ENCODE measurements at regions not wholly inside any gene's neighbourhood (a gene's known extent, or its start where the extent isn't known, plus 50 kb on each side); places are given as distances from the start of the nearest gene placed in this dataset.

DNA sequence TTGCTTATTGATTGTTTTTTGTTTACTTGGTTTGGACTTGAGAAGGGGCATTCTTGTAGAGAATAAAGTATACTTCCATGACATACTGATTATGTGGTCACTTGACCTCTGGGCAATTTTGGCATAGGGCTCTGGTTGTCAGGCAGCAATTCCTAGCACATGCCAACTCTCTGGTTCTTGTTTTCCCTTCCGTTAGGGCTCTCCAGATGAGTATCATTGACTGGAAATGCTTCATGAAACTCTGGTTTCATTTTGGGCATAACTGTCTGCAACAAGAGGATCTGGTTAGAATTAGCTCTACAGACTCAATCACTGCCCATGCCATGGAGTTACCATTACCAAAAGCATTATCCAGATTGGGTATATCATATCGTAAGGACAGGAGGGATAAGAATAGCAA lies 1057.9 kb downstream of the FAT4 start:
- no peak for TF ChIP-seq GATA2 (IDR thresholded peaks at IDR 0.05; ENCODE audit: low read depth, low read length)
- TF ChIP-seq GATA3 (IDR thresholded peaks at IDR 0.05; ENCODE audit: low read depth, low read length): no peak

DNA sequence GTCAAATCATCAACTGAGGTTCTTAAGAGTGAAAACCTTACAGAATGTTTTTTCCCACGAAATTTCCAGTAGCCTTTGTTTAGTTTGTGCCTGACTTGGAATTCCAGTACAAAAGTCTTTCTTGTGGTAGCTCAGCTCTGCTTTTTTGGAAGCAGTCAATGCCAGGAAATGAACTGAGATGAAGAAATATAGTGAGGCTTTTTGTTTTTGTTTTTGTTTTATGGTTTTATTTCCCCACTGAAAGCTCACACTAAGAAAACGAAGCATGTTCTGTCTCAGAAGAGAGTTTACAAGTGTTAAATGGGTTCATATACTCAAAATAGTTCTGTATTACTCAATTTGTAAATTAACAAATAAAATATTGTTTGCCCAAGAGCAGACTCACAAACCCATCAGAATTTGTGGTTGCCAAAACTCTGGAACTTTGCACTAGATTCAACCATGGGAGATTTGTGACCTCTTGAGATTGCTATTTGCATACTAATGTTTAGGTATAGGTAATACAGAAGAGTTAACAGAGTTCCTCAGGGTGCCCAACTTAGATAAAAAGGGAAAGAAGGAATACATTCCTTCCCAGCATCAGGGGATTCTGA lies 1060.8 kb downstream of the FAT4 start:
- TF ChIP-seq GATA3 (IDR thresholded peaks at IDR 0.05; ENCODE audit: low read depth, low read length): no peak

- TF ChIP-seq GATA2 (IDR thresholded peaks at IDR 0.05; ENCODE audit: low read depth, low read length) (no peak), GATA3 (IDR thresholded peaks at IDR 0.05; ENCODE audit: low read depth, low read length) (no peak)
These were observed 1071.2 kb downstream of the FAT4 start for GRCh38 chr4:126385954-126386353.

DNA sequence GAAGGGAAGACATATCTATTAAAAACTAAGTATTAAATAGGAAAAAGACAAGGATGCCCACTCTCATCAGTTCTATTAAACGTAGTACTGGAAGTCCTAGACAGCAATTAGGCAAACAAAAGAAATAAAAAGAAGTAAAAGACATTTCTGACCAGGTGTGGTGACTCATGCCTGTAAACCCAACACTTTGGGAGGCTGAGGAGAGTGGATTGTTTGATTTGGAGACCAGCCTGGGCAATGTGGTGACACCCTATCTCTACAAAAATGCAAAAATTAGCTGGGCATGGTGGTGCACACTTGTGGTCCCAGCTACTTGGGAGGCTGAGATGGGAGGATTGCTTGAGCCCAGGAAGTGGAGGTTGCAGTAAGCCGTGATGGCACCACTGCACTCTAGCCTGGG lies 1071.8 kb downstream of the FAT4 start:
- TF ChIP-seq GATA2 (IDR thresholded peaks at IDR 0.05; ENCODE audit: low read depth, low read length): no peak
- no peak for TF ChIP-seq GATA3 (IDR thresholded peaks at IDR 0.05; ENCODE audit: low read depth, low read length)

- TF ChIP-seq GATA3 (IDR thresholded peaks at IDR 0.05; ENCODE audit: low read depth, low read length): no peak
- TF ChIP-seq GATA2 (IDR thresholded peaks at IDR 0.05; ENCODE audit: low read depth, low read length): no peak
These were observed 1080.9 kb downstream of the FAT4 start for GRCh38 chr4:126395664-126396063.

DNA sequence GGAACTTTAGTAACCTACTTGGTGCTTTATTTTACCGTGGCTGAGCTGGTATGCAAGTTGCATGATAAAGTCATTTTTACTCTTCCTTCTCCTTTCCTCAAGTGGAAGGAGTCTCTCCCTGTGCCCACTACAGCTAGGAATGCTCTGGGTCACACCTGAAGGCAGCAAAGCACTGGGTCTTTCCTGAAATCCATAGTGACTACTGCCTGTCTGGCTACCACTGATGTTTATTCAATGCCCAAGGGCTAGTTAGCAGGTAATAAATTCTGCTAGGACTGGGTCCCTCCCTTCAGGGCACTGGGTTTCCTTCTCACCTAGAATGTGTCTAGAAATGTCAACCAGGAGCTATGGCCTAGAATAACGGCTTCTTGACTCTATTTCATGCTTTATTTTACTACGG lies 1081.4 kb downstream of the FAT4 start:
- TF ChIP-seq GATA3 (IDR thresholded peaks at IDR 0.05; ENCODE audit: low read depth, low read length) (no peak), GATA2 (IDR thresholded peaks at IDR 0.05; ENCODE audit: low read depth, low read length) (no peak)

DNA sequence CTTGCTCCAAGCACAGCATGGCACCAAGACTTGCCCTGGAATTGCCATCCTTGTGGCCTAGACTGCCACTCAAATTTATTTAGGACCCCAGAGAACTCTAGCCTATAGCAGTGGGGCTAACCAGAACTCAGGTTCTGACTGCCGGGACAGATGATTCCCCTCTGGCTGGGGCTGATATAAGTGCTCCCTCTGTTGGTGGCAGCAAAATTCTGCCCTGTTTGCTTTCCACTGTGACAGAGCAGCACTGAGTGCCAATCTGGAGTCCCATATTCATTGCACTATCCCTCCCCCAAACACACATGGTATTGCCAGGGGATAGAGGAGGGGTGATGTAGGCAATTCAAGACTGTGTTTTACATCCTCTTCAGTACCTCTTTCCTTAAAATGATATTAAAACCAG lies 1081.9 kb downstream of the FAT4 start:
- no peak for TF ChIP-seq GATA2 (IDR thresholded peaks at IDR 0.05; ENCODE audit: low read depth, low read length)
- TF ChIP-seq GATA3 (IDR thresholded peaks at IDR 0.05; ENCODE audit: low read depth, low read length): no peak

- no peak for TF ChIP-seq GATA2 (IDR thresholded peaks at IDR 0.05; ENCODE audit: low read depth, low read length)
These were observed 1089.8 kb downstream of the FAT4 start for GRCh38 chr4:126404549-126404948.

DNA sequence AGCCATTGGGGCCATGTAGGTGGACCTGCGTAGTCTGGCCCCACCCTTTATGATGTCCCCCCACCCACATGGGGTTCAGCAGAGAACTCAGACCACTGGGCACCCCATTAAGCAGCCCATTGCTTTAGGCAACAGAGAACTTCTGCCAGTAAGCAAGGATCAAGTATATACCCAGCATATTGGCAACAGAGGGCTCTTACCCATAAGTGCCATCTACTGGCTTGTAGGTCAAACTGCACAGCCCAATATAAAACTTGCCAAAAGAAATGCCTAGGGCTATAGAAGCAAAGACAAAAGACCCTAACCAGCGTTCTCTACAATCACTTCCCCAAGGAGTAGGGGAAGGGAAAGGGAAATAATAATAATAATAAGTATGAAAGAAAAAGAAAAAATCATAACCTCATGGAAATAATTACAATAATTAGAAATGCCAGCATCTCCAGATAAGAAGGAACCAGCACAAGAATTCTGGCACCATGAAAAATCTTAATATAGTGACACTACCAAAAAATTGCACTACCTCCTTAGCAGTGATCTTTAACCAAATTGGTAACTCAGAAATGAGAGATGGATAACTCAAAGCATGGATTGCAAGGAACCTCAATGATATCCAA lies 1090.7 kb downstream of the FAT4 start:
- no peak for TF ChIP-seq GATA3 (IDR thresholded peaks at IDR 0.05; ENCODE audit: low read depth, low read length)
- no peak for TF ChIP-seq GATA2 (IDR thresholded peaks at IDR 0.05; ENCODE audit: low read depth, low read length)

GRCh38 chr4:126409746-126410145 lies 1095.0 kb downstream of the FAT4 start:
- no peak for TF ChIP-seq GATA2 (IDR thresholded peaks at IDR 0.05; ENCODE audit: low read depth, low read length)
- no peak for TF ChIP-seq GATA3 (IDR thresholded peaks at IDR 0.05; ENCODE audit: low read depth, low read length)

DNA sequence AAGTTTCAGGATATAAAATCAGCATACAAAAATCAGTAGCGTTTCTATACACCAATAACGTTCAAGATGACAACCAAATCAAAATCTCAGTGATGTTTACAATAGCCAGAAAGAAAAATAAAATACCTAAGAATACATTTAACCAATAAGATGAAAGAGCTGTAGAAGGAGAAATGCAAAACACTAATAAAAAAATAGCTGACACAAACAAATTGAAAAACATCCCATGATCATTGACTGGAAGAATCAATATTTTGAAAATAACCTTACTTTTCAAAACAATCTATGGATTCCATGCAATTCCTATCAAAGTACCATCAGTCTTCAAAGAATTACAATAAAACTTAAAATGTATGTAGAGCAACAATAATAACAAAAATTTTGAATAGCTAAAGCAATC lies 1096.3 kb downstream of the FAT4 start:
- TF ChIP-seq GATA3 (IDR thresholded peaks at IDR 0.05; ENCODE audit: low read depth, low read length): no peak
- TF ChIP-seq GATA2 (IDR thresholded peaks at IDR 0.05; ENCODE audit: low read depth, low read length): no peak

DNA sequence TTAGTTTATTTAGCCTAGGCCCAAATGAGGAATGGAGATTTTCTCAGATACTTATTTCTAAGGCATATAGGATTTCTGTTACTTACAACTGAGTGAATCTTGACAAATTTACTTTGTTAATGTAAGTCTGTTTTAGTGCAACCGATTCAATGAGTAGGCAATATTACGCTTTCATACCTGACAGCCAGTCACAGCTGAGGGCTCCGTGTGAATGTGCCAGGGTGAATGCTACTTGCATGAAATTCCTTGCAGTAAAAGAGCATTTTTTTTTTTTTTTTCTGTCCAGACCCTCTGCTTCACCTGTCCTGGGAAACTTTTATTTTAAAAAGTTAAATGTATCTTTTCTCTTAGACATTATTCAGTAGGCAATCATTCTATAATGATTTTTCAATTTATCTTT lies 1100.0 kb downstream of the FAT4 start:
- TF ChIP-seq GATA3 (IDR thresholded peaks at IDR 0.05; ENCODE audit: low read depth, low read length): no peak
- no peak for TF ChIP-seq GATA2 (IDR thresholded peaks at IDR 0.05; ENCODE audit: low read depth, low read length)

DNA sequence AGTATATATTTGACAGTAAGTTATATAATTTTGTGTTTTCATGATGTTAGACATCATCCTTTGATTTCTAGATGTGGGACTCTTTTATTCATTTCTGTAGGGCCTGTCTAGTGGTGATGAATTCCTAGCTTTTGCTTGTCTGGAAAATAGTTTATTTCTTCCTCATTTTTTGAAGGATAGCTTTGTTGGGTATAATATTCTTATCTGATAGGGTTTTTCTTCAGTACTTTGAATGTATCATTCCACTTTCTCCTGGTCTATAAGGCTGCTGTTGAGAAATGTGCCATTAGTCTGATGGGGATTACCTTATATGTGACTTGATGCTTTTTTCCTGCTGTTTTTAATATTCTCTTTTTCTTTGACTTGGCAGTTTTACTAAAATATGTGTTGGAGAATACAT lies 1104.5 kb downstream of the FAT4 start:
- no peak for TF ChIP-seq GATA2 (IDR thresholded peaks at IDR 0.05; ENCODE audit: low read depth, low read length)
- TF ChIP-seq GATA3 (IDR thresholded peaks at IDR 0.05; ENCODE audit: low read depth, low read length): no peak

- TF ChIP-seq GATA3 (IDR thresholded peaks at IDR 0.05; ENCODE audit: low read depth, low read length) (no peak), GATA2 (IDR thresholded peaks at IDR 0.05; ENCODE audit: low read depth, low read length) (no peak)
These were observed 1113.1 kb downstream of the FAT4 start for GRCh38 chr4:126427853-126428252.

DNA sequence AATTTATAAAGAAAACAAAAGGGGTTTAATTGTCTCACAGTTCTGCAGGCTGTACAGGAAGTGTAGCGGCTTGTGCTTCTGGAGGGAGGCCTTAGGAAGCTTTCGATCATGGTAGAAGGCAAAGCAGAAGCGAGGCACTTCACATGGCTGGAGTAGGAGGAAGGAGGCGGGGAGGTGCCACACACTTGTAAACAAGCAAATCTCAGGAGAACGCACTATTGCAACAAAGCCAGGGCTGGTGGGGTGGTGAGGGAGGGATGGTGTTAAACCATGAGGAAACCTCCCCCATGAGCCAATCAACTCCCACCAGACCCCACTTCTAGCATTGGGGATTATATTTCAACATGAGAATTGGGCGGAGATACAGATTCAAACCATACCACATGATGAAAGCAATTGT lies 1116.3 kb downstream of the FAT4 start:
- no peak for TF ChIP-seq GATA3 (IDR thresholded peaks at IDR 0.05; ENCODE audit: low read depth, low read length)
- no peak for TF ChIP-seq GATA2 (IDR thresholded peaks at IDR 0.05; ENCODE audit: low read depth, low read length)

GRCh38 chr4:126435491-126435890 lies 1120.7 kb downstream of the FAT4 start:
- TF ChIP-seq GATA3 (IDR thresholded peaks at IDR 0.05; ENCODE audit: low read depth, low read length): no peak
- no peak for TF ChIP-seq GATA2 (IDR thresholded peaks at IDR 0.05; ENCODE audit: low read depth, low read length)

All from SH-SY5Y (cell line).